H1 (cell line): ENCODE measurements at regions not wholly inside any gene's neighbourhood (a gene's known extent, or its start where the extent isn't known, plus 50 kb on each side); places are given as distances from the start of the nearest gene placed in this dataset.

Experiments used
- BCL11A ChIP-seq, 2 experiments: IDR thresholded peaks; one replicate each; pipeline ENCODE4 v1.6.1; 2011; ENCODE audit warnings: low read depth in 2 of 2, low read length in 2 of 2, mild to moderate bottlenecking in 2 of 2
- CHD1 ChIP-seq: IDR thresholded peaks from 2 replicates; pipeline ENCODE4 v1.6.1; 2012; ENCODE audit warnings: low read depth, low read length, improper control_type of control experiment
- CHD7 ChIP-seq: fragments of 300-600 bp; sonication (generic); IDR thresholded peaks from 2 replicates; pipeline ENCODE4 v1.7.1; 2012; ENCODE audit warnings: low read length, moderate library complexity, mild to moderate bottlenecking, inconsistent platforms; ENCODE audit not compliant: insufficient replicate concordance
- CREB1 ChIP-seq: IDR thresholded peaks from 2 replicates; pipeline ENCODE4 v1.6.1; 2012; ENCODE audit warnings: inconsistent platforms
- FOSL1 ChIP-seq: IDR thresholded peaks from 2 replicates; pipeline ENCODE4 v1.6.1; 2011; ENCODE audit warnings: mild to moderate bottlenecking, low read depth, low read length, moderate library complexity; ENCODE audit not compliant: insufficient read depth
- GABPA ChIP-seq: IDR thresholded peaks from 2 replicates; pipeline ENCODE4 v1.6.1; 2011; ENCODE audit warnings: mild to moderate bottlenecking, low read length, moderate library complexity, borderline replicate concordance; ENCODE audit not compliant: insufficient read depth
- HDAC2 ChIP-seq, 2 experiments: fragments of 300-600 bp in 1 of 2; sonication (generic) in 1 of 2; IDR thresholded peaks; 2 replicates each; pipeline ENCODE4 v1.6.1; 2011 to 2012; ENCODE audit warnings: low read depth in 2 of 2, low read length in 2 of 2, mild to moderate bottlenecking in 2 of 2, moderate library complexity in 2 of 2, borderline replicate concordance in 1 of 2, inconsistent platforms in 1 of 2
- KDM4A ChIP-seq: IDR thresholded peaks from one replicate; pipeline ENCODE4 v1.7.1; 2012; ENCODE audit warnings: low read depth, mild to moderate bottlenecking, moderate library complexity, low read length, inconsistent platforms; ENCODE audit not compliant: severe bottlenecking
- NANOG ChIP-seq: IDR thresholded peaks from 2 replicates; pipeline ENCODE4 v1.6.1; 2011; ENCODE audit warnings: low read length, low read depth, mild to moderate bottlenecking, inconsistent platforms; ENCODE audit not compliant: insufficient read depth, poor library complexity, severe bottlenecking
- POLR2A ChIP-seq, 2 experiments: IDR thresholded peaks; 1 replicate in 1 of 2; 2 replicates in 1 of 2; pipeline ENCODE4 v1.6.1; 2011; ENCODE audit warnings: low read depth in 2 of 2, low read length in 2 of 2, mild to moderate bottlenecking in 2 of 2; ENCODE audit errors: control extremely low read depth in 1 of 2
- POLR2AphosphoS5 ChIP-seq: IDR thresholded peaks from 2 replicates; pipeline ENCODE4 v1.6.1; 2011; ENCODE audit warnings: low read depth, low read length
- RFX5 ChIP-seq: IDR thresholded peaks from 2 replicates; pipeline ENCODE4 v1.6.1; 2011; ENCODE audit warnings: low read depth, low read length, improper control_type of control experiment, borderline replicate concordance
- SIRT6 ChIP-seq: IDR thresholded peaks from one replicate; pipeline ENCODE4 v1.7.1; 2012; ENCODE audit warnings: low read length, inconsistent platforms

GRCh38 chr5:107012371-107012770 is 658.4 kb downstream of the EFNA5 start (continued):
- TF ChIP-seq CHD7: no peak
- no peak for TF ChIP-seq FOSL1
- TF ChIP-seq POLR2AphosphoS5: no peak
- no peak for TF ChIP-seq SIRT6
- TF ChIP-seq POLR2A (IDR thresholded peaks at IDR 0.05; ENCODE audit: control extremely low read depth in 1 of 2, low read depth in 2 of 2, low read length in 2 of 2): no peak
- TF ChIP-seq RFX5: no peak
- TF ChIP-seq CREB1: no peak
- no peak for TF ChIP-seq GABPA
- TF ChIP-seq BCL11A (IDR thresholded peaks at IDR 0.05; ENCODE audit: low read depth in 2 of 2, low read length in 2 of 2): no peak
- no peak for TF ChIP-seq HDAC2 (IDR thresholded peaks at IDR 0.05; ENCODE audit: borderline replicate concordance in 1 of 2, low read depth in 2 of 2, low read length in 2 of 2)
- TF ChIP-seq CHD1: no peak
- TF ChIP-seq NANOG: no peak
- TF ChIP-seq KDM4A: no peak
